ENCODE measurements at regions not wholly inside any gene's neighbourhood (a gene's known extent, or its start where the extent isn't known, plus 50 kb on each side); places are given as distances from the start of the nearest gene placed in this dataset.

GRCh38 chr16:86203557-86204275, 304.8 kb downstream of the IRF8 start:
- DNase-seq, result no peak

- DNase-seq, result no peak
These were observed 304.6 kb upstream of the FOXF1 start for GRCh38 chr16:86205521-86206245.

- no peak for DNase-seq
These were observed 303.0 kb upstream of the FOXF1 start for GRCh38 chr16:86207350-86207749.

- no peak for DNase-seq
These were observed 301.1 kb upstream of the FOXF1 start for GRCh38 chr16:86209202-86209601.

- DNase-seq, result no peak
These were observed 299.7 kb upstream of the FOXF1 start for GRCh38 chr16:86210403-86211193.

- no peak for DNase-seq
These were observed 299.1 kb upstream of the FOXF1 start for GRCh38 chr16:86211265-86211664.

GRCh38 chr16:86211800-86212199, 298.5 kb upstream of the FOXF1 start:
- no peak for DNase-seq

- DNase-seq, result no peak
These were observed 297.5 kb upstream of the FOXF1 start for GRCh38 chr16:86212706-86213436.

- DNase-seq, result no peak
These were observed 296.7 kb upstream of the FOXF1 start for GRCh38 chr16:86213437-86214205.

- no peak for DNase-seq
These were observed 295.7 kb upstream of the FOXF1 start for GRCh38 chr16:86214326-86215232.

GRCh38 chr16:86215233-86215978, 294.9 kb upstream of the FOXF1 start:
- no peak for DNase-seq

GRCh38 chr16:86215979-86216585, 294.2 kb upstream of the FOXF1 start:
- no peak for DNase-seq

- DNase-seq, result no peak
These were observed 293.7 kb upstream of the FOXF1 start for GRCh38 chr16:86216591-86216990.

- DNase-seq, result no peak
These were observed 293.1 kb upstream of the FOXF1 start for GRCh38 chr16:86217001-86217890.

GRCh38 chr16:86217891-86218270, 292.4 kb upstream of the FOXF1 start:
- no peak for DNase-seq

GRCh38 chr16:86218479-86219170, 291.7 kb upstream of the FOXF1 start:
- DNase-seq, result no peak

- DNase-seq, result no peak
These were observed 290.5 kb upstream of the FOXF1 start for GRCh38 chr16:86219655-86220445.

All from stimulated activated CD4-positive, alpha-beta T cell treated with anti-CD3 and anti-CD28 coated beads, Interleukin-1b, Interleukin-23, amount 100 ng/mL, for 48 hours (primary cell).